D721Med (cell line): ENCODE measurements at regions not wholly inside any gene's neighbourhood (a gene's known extent, or its start where the extent isn't known, plus 50 kb on each side); places are given as distances from the start of the nearest gene placed in this dataset.

ENCODE experiments used
- DNase-seq: peaks from one replicate; pipeline ENCODE4 v3.0.0; 2011; ENCODE audit warnings: low spot score; ENCODE audit not compliant: insufficient read length
- FAIRE-seq: peaks from 2 replicates; lab custom pipeline; 2011; peaks lifted over from hg19 to GRCh38; lab: Jason Lieb, UNC
- CTCF ChIP-seq: IDR thresholded peaks from 2 replicates; pipeline ENCODE4 v1.5.1; 2012; ENCODE audit warnings: mild to moderate bottlenecking, control low read depth; ENCODE audit not compliant: insufficient read depth; ENCODE audit errors: missing control alignments

GRCh38 chr2:177010861-177011260 lies 201.7 kb upstream of the HNRNPA3 start:
- FAIRE-seq: no peak
- no peak for DNase-seq

GRCh38 chr2:177014946-177015345 lies 197.6 kb upstream of the HNRNPA3 start:
- no peak for TF ChIP-seq CTCF
- FAIRE-seq: no peak
- DNase-seq: no peak

More at GRCh38 chr2:177010861-177011260, 201.7 kb upstream of the HNRNPA3 start:
- TF ChIP-seq CTCF: no peak

- DNase-seq (no peak), FAIRE-seq (no peak)
- TF ChIP-seq CTCF: no peak
Measured at GRCh38 chr2:177015356-177015923, 197.2 kb upstream of the HNRNPA3 start.

GRCh38 chr2:177020524-177021119 lies 192.0 kb upstream of the HNRNPA3 start:
- no peak for TF ChIP-seq CTCF
- DNase-seq (peak; percentile 15), FAIRE-seq (no peak)

- no peak for FAIRE-seq
- no peak for DNase-seq
- TF ChIP-seq CTCF: no peak
Measured at GRCh38 chr2:177021706-177022343, 190.8 kb upstream of the HNRNPA3 start.

GRCh38 chr2:177024765-177025164 lies 187.8 kb upstream of the HNRNPA3 start:
- DNase-seq (no peak), FAIRE-seq (no peak)
- TF ChIP-seq CTCF: no peak

GRCh38 chr2:177026253-177026652 lies 186.3 kb upstream of the HNRNPA3 start:
- FAIRE-seq (no peak), DNase-seq (no peak)
- no peak for TF ChIP-seq CTCF
